ENCODE measurements at regions not wholly inside any gene's neighbourhood (a gene's known extent, or its start where the extent isn't known, plus 50 kb on each side); places are given as distances from the start of the nearest gene placed in this dataset.

DNA sequence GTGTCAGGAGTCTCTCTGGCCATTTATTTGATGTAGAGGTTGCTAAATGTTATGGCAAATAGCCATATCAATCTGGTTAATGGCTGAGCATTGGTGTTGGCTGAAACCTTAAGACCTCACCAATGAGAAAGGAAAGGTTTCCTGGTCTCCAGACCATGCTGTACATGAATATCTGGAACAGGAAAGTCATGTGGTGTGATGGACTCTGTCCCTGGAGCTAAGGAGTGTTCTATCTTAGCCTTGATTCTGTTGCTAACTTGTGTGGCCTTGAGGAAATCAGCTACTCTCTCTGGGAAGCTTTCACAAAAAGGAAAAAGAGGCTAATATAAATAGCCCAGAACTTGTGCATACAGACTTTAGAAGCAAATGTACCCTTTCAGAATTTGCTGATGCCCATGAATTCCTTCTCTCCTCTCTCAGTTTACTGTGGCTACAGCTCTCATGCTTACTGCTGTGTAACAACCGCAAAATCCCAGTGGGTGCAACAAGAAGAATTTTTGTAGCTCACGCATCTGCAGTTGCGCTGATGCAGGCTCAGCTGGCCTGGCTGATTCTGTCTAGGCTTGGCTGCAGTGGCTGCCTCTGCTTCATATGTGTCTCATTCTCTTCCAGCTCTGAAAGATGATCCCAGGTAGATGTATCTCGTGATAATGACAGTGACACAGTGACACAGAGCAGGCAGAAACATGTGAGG is 287.5 kb downstream of the NPIPA8 start:
- TF ChIP-seq, protein P1, sequence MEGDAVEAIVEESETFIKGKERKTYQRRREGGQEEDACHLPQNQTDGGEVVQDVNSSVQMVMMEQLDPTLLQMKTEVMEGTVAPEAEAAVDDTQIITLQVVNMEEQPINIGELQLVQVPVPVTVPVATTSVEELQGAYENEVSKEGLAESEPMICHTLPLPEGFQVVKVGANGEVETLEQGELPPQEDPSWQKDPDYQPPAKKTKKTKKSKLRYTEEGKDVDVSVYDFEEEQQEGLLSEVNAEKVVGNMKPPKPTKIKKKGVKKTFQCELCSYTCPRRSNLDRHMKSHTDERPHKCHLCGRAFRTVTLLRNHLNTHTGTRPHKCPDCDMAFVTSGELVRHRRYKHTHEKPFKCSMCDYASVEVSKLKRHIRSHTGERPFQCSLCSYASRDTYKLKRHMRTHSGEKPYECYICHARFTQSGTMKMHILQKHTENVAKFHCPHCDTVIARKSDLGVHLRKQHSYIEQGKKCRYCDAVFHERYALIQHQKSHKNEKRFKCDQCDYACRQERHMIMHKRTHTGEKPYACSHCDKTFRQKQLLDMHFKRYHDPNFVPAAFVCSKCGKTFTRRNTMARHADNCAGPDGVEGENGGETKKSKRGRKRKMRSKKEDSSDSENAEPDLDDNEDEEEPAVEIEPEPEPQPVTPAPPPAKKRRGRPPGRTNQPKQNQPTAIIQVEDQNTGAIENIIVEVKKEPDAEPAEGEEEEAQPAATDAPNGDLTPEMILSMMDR (IDR thresholded peaks at IDR 0.05) = no peak
- TF ChIP-seq POLR2A (IDR thresholded peaks at IDR 0.05) (no peak), POLR2AphosphoS5 (IDR thresholded peaks at IDR 0.05) (no peak)

Data from gastroesophageal sphincter (tissue), 3 donors.